HUES48 (cell line): ENCODE measurements at regions not wholly inside any gene's neighbourhood (a gene's known extent, or its start where the extent isn't known, plus 50 kb on each side); places are given as distances from the start of the nearest gene placed in this dataset.

Experiments used
- H3K27ac ChIP-seq: one replicate; pipeline ENCODE4 v1.7.0; 2013; ENCODE audit warnings: low read depth, low read length, inconsistent platforms
- H3K27me3 ChIP-seq: 2 replicates; pipeline ENCODE4 v1.6.1; 2013; ENCODE audit warnings: mild to moderate bottlenecking, low read length; ENCODE audit not compliant: control insufficient read depth, insufficient read depth
- H3K36me3 ChIP-seq: 2 replicates; pipeline ENCODE4 v1.6.1; 2013; ENCODE audit warnings: low read length; ENCODE audit not compliant: control insufficient read depth, insufficient read depth
- H3K4me1 ChIP-seq: 2 replicates; pipeline ENCODE4 v1.6.1; 2013; ENCODE audit warnings: mild to moderate bottlenecking, low read length; ENCODE audit not compliant: control insufficient read depth, insufficient read depth
- H3K4me3 ChIP-seq: 2 replicates; pipeline ENCODE4 v1.5.1; 2013; ENCODE audit warnings: mild to moderate bottlenecking, low read depth, low read length
- H3K9ac ChIP-seq: 2 replicates; pipeline ENCODE4 v1.6.1; 2013; ENCODE audit warnings: mild to moderate bottlenecking, low read depth, low read length, moderate library complexity
- H3K9me3 ChIP-seq: 2 replicates; pipeline ENCODE4 v1.6.1; 2013; ENCODE audit warnings: low read length; ENCODE audit not compliant: control insufficient read depth, insufficient read depth

DNA sequence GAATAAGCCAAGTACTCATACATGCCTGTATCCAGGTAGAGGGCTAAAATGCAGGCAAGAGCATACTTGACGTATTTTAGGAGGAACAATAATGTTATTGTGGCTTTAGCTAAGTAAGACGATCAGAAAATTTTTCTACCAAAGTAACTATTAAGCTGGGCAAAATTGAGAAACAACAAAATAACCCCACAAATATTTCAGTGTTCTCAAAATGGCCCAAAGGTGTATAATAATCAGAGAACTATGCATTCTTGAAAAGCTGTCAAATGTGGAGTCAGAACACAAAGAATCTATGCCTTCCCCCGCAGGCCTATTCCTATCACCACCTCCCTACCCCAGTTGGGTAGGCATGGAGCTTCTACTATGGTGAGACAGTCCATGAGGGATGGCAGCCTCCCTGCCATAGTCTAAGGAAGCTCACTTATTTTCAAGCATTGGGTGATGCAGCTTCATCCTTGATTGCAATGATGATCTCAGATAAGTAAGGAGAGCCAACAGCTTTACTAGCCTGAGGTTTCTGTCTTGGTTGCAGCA is 1132.5 kb upstream of the SPRY2 start:
- no peak overlapping the region for H3K27ac ChIP-seq
- no peaks in the 10 kb centered on the region for H3K9me3 ChIP-seq
- H3K4me1 ChIP-seq = no peaks in the 10 kb centered on the region
- H3K27me3 ChIP-seq = no peaks in the 10 kb centered on the region
- no peak overlapping the region for H3K4me3 ChIP-seq
- H3K36me3 ChIP-seq = no peaks in the 10 kb centered on the region
- H3K9ac ChIP-seq = no peak overlapping the region

DNA sequence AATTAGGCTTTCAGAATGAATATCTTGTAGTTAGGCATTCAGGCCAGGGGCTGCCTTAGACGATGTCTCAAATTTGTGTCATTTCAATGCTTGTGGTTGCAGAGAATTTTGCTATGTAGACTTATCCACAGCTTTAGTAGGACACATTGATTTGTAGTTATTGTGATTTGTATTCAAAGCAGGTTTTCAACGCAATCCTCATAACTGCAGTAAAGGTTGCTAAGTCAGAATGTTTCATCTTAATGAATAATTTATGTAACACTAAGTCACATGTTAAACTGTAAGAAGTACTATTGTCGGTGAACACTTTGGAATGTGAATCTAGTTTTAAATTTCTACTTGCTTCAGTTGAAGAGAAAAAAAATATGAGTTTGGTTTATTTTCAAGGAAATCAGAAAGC is 1117.2 kb upstream of the SPRY2 start:
- H3K4me1 ChIP-seq = no peaks in the 10 kb centered on the region
- H3K4me3 ChIP-seq = no peak overlapping the region
- H3K9me3 ChIP-seq = no peaks in the 10 kb centered on the region
- H3K36me3 ChIP-seq = no peaks in the 10 kb centered on the region
- no peaks in the 10 kb centered on the region for H3K27me3 ChIP-seq
- no peak overlapping the region for H3K27ac ChIP-seq
- no peak overlapping the region for H3K9ac ChIP-seq

DNA sequence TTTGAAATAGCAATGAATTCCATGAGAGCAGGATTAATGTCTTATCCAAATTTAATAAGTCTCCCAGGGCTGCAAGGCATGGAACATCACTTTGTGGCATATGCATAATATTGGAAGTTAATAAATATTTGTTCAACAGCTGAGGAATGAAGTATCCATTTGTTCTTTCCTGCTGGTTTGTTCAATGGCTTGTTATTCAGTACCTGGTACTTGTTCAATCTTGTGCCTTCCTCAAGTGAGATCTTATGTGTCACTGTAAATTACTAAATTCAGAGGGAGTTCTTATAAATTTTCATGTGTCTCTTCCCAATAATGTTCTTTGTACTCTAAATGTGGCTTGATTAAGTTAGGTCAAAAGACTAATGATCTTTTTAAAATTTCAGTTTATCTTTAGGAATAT is 1105.5 kb upstream of the SPRY2 start:
- no peaks in the 10 kb centered on the region for H3K27me3 ChIP-seq
- H3K9ac ChIP-seq = no peak overlapping the region
- H3K27ac ChIP-seq = no peak overlapping the region
- no peaks in the 10 kb centered on the region for H3K9me3 ChIP-seq
- H3K4me3 ChIP-seq = no peak overlapping the region
- H3K4me1 ChIP-seq = no peaks in the 10 kb centered on the region
- H3K36me3 ChIP-seq = no peaks in the 10 kb centered on the region

DNA sequence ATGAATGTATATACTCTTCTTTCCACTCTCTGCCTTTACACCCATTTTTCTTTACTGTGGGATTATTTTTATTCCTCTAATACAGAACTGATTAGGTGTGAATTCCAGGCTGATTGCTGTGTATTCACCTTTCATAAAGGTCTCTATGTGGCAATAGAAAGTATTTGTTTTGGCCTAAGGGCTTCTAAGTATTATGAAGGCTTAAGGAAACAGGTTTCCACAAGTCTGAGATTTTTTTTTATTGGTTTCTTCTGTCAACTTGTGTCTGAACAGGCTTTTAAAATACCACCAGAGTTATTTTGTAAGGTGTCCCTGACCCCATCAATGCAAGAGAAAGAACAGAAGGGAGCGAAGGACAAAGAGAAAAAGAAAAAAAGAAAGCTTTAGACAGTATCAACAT is 1102.0 kb upstream of the SPRY2 start:
- H3K4me3 ChIP-seq = no peak overlapping the region
- no peak overlapping the region for H3K27ac ChIP-seq

DNA sequence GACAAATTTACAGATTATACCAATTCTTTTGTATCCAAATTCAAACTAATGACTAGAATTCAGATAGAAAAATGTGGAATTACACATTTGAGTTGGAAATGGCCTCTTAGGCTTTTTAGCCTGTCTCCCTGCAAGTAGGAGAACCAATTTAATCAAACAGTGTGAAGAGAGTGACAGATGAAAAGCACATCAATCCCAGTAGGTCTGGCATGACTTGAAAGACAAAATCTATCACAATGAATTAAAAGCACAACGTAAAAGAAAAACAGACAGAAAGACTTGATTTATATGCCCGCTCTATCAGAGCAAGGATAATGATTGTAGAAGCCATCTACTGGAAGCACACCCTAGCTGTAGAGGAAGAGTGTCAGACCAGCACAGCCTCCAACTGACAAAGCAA is 1084.4 kb upstream of the SPRY2 start:
- H3K9ac ChIP-seq = no peak overlapping the region
- H3K4me1 ChIP-seq = no peaks in the 10 kb centered on the region
- H3K27me3 ChIP-seq = no peaks in the 10 kb centered on the region
- H3K4me3 ChIP-seq = no peak overlapping the region
- no peaks in the 10 kb centered on the region for H3K36me3 ChIP-seq
- H3K9me3 ChIP-seq = no peaks in the 10 kb centered on the region
- H3K27ac ChIP-seq = no peak overlapping the region

More for the DNA sequence above, 1102.0 kb upstream of the SPRY2 start:
- no peaks in the 10 kb centered on the region for H3K27me3 ChIP-seq
- no peak overlapping the region for H3K9ac ChIP-seq
- no peaks in the 10 kb centered on the region for H3K36me3 ChIP-seq
- H3K9me3 ChIP-seq = no peaks in the 10 kb centered on the region
- H3K4me1 ChIP-seq = no peaks in the 10 kb centered on the region

DNA sequence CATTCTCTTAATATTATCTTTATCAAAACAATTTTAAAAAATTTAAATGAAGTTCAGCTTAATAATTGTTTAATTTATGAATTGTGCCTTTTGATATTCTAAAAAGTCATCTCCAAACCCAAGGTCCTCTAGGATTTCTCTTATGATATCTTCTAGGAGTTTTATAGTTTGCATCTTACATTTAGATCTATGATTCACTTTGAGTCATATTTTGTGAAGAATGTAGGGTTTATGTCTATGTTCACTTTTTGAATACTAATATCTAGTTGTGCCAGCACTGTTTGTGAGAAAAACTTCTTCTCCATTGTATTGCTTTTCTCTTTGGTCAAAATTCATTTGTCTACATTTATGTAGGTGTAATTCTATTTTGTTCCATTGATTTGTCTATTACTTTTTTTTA is 1068.4 kb upstream of the SPRY2 start:
- H3K36me3 ChIP-seq = no peaks in the 10 kb centered on the region
- H3K27me3 ChIP-seq = no peaks in the 10 kb centered on the region
- no peaks in the 10 kb centered on the region for H3K4me1 ChIP-seq
- H3K4me3 ChIP-seq = no peak overlapping the region
- no peak overlapping the region for H3K27ac ChIP-seq
- no peaks in the 10 kb centered on the region for H3K9me3 ChIP-seq
- H3K9ac ChIP-seq = no peak overlapping the region

DNA sequence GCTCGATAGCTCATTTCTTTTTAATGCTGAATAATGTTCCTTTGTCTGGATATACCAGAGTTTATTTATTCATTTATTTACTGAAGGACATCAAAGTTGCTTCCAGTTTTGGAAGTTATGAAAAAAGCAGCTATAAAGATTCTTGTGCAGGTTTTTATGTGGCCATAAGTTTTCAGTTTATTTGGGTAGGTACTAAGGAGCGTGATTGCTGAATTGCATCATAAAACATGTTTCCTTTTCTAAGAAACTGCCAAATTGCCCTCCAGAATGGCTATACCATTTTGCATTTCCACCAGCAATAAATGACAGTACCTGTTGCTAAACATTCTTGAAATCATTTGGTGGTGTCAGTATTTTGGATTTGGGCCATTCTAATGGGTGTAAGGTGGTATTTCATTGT is 1067.7 kb upstream of the SPRY2 start:
- no peak overlapping the region for H3K4me3 ChIP-seq
- no peaks in the 10 kb centered on the region for H3K27me3 ChIP-seq
- no peaks in the 10 kb centered on the region for H3K36me3 ChIP-seq

DNA sequence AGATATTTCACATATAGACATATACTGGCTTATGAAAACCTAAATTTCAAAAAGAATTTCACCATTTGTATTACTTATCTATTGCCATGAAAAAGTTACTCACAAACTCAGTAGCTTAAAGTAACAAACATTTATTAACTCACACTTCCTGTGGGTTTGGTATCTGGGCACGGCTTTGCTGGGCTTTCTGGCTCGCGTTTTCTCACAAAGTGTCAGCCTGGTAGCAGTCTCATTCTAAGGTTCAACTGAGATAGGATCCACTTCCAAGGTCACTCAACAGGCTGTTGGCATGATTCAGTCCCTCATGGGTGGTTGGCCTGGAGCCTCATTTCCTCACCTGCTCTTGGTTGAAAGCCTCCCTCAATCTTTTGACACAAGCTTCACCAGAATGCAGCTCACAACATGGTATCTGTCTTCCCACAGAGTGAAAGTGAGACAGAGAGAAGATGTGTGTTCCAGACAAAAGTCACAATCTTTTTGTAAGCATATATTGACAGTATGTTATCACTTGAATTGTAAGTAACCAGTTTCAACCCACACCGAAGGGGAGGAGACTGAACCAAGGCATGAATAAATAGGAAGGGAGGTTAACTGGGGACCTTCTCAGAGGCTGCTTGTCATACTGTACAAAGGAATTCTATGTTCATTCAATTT is 1065.8 kb upstream of the SPRY2 start:
- no peaks in the 10 kb centered on the region for H3K9me3 ChIP-seq
- no peaks in the 10 kb centered on the region for H3K27me3 ChIP-seq
- no peaks in the 10 kb centered on the region for H3K4me1 ChIP-seq
- H3K36me3 ChIP-seq = no peaks in the 10 kb centered on the region
- H3K9ac ChIP-seq = no peak overlapping the region
- H3K4me3 ChIP-seq = no peak overlapping the region
- no peak overlapping the region for H3K27ac ChIP-seq

More for the DNA sequence above, 1067.7 kb upstream of the SPRY2 start:
- no peaks in the 10 kb centered on the region for H3K4me1 ChIP-seq
- H3K9me3 ChIP-seq = no peaks in the 10 kb centered on the region
- H3K27ac ChIP-seq = no peak overlapping the region
- H3K9ac ChIP-seq = no peak overlapping the region

DNA sequence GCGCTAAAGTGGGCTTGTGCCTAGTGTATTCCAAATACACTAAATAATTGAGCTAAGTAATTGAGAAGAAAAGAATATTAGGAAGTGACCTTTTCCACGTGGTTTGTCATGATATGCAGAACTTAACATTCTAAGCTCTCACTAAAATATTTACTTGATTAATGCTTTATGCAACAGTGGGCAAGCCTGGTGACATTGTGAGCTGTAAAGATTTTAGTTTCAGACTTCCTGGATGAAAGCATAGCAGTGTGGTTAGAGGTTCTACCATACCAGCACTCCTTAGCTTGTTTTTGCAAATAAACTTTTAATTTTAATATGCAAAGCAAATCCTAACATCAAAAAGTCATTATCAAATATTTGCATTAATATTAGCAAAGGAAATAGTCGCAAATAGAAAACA is 1065.1 kb upstream of the SPRY2 start:
- no peaks in the 10 kb centered on the region for H3K4me1 ChIP-seq
- H3K9ac ChIP-seq = no peak overlapping the region
- H3K27me3 ChIP-seq = no peaks in the 10 kb centered on the region
- H3K4me3 ChIP-seq = no peak overlapping the region
- H3K27ac ChIP-seq = no peak overlapping the region
- H3K36me3 ChIP-seq = no peaks in the 10 kb centered on the region
- no peaks in the 10 kb centered on the region for H3K9me3 ChIP-seq

DNA sequence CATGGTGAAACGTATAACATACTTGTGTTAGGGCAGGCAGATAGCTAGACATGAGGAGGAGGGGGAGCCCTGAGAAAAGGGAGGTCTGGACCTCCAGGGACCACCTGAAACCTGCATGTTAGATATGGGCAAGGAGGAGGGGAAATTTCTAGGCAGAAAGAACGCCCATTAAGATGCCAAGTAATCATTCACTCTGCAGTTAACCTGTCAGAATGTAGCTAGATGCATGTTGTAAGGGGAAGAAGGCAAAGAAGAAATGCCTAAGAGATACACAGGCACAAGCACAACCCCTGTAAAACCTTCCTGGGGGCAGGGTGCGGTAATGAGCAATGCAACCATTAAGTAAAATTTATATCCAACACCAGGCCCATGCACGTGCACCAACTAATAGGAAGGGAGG is 1055.3 kb upstream of the SPRY2 start:
- Histone ChIP-seq H3K36me3 (no peaks in the 10 kb centered on the region), H3K4me1 (peaks cover 23% of the 10 kb centered on the region), H3K4me3 (no peak overlapping the region), H3K27me3 (no peaks in the 10 kb centered on the region), H3K9me3 (no peaks in the 10 kb centered on the region), H3K27ac (no peak overlapping the region), H3K9ac (no peak overlapping the region)

DNA sequence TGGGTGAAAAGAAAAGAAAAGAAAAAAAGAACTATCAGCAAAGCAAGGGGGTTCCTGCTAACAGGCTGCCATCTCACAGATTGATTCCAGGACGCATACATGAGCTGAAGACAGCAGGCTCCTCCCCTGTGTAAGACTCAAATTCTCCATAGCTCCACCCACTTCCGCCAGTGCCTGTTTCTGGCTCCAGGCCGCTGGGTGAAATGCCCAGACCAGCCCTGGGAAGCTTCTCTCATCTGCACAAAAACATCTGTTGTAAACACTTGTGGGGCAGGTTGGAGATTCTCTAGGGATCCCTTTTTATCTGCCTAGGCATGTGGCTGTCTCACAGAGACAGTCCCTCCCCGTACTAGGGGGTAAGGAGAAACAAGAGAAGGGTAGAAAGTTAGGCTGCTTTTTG is 1054.4 kb upstream of the SPRY2 start:
- H3K9me3 ChIP-seq = no peaks in the 10 kb centered on the region
- H3K4me1 ChIP-seq = peaks cover 23% of the 10 kb centered on the region
- H3K36me3 ChIP-seq = no peaks in the 10 kb centered on the region
- H3K27ac ChIP-seq = no peak overlapping the region
- H3K27me3 ChIP-seq = no peaks in the 10 kb centered on the region
- no peak overlapping the region for H3K4me3 ChIP-seq
- H3K9ac ChIP-seq = no peak overlapping the region
